IMR-90 (cell line): ENCODE measurements at regions not wholly inside any gene's neighbourhood (a gene's known extent, or its start where the extent isn't known, plus 50 kb on each side); places are given as distances from the start of the nearest gene placed in this dataset.

Source experiments
- ATAC-seq: fragments of 200-7000 bp; cut with Tn5 transposase; 2 replicates; pipeline ENCODE4 v1.9.1; 2020; ENCODE audit warnings: low read depth, mild to moderate bottlenecking, moderate library complexity
- BruUV-seq: library from RNA; stranded (reverse); fragments of 400-500 nt; replicated peaks from 2 replicates; lab custom pipeline; 2021; lab: Mats Ljungman, UMichigan
- CTCF ChIA-PET: fragments of 300-600 bp; formaldehyde crosslinking; extraction: SDS; loops from one replicate; lab custom pipeline; 2021; ENCODE audit warnings: antibody characterized with exemption; lab: Yijun Ruan, JAX
- POLR2A ChIA-PET: fragments of 300-600 bp; sonication (Branson Sonifier 250); formaldehyde crosslinking; loops from one replicate; lab custom pipeline; 2022; ENCODE audit warnings: antibody characterized with exemption; ENCODE audit not compliant: unreplicated experiment; lab: Charles Lee
- DNase-seq: peaks from one replicate; pipeline ENCODE4 v3.0.0; 2013
- H2AFZ ChIP-seq: replicated peaks from 2 replicates; pipeline ENCODE3; 2013; ENCODE audit warnings: low read length, mild to moderate bottlenecking; ENCODE audit not compliant: poor library complexity
- H2AK5ac ChIP-seq: 2 replicates; pipeline ENCODE4 v1.6.1; 2013; ENCODE audit warnings: low read depth, low read length, inconsistent platforms
- H2AK9ac ChIP-seq: replicated peaks from 2 replicates; pipeline ENCODE3; 2013; ENCODE audit warnings: mild to moderate bottlenecking, low read depth, low read length, moderate library complexity; ENCODE audit not compliant: poor library complexity
- H2BK120ac ChIP-seq: 2 replicates; pipeline ENCODE4 v1.6.1; 2013; ENCODE audit warnings: low read depth, low read length, inconsistent platforms
- H2BK15ac ChIP-seq: 3 replicates; pipeline ENCODE4 v1.6.1; 2013; ENCODE audit warnings: low read depth, low read length, inconsistent platforms
- H2BK20ac ChIP-seq: 2 replicates; pipeline ENCODE4 v1.6.1; 2013; ENCODE audit warnings: low read depth, mild to moderate bottlenecking, inconsistent platforms, low read length, moderate library complexity
- H2BK5ac ChIP-seq: 2 replicates; pipeline ENCODE4 v1.6.1; 2013; ENCODE audit warnings: mild to moderate bottlenecking, low read depth, low read length, inconsistent platforms; ENCODE audit not compliant: poor library complexity, severe bottlenecking
- H3K14ac ChIP-seq: replicated peaks from 2 replicates; pipeline ENCODE4 v1.6.1; 2013; ENCODE audit warnings: low read depth, low read length, inconsistent platforms
- H3K18ac ChIP-seq: 2 replicates; pipeline ENCODE4 v1.6.1; 2013; ENCODE audit warnings: low read depth, low read length, control low read depth
- H3K23ac ChIP-seq: 2 replicates; pipeline ENCODE4 v1.6.1; 2013; ENCODE audit warnings: low read depth, low read length, inconsistent platforms
- H3K27ac ChIP-seq: 2 replicates; pipeline ENCODE4 v1.5.1; 2013; ENCODE audit warnings: mild to moderate bottlenecking, control low read depth, low read length; ENCODE audit not compliant: insufficient read depth
- H3K27me3 ChIP-seq: 2 replicates; pipeline ENCODE4 v1.6.1; 2013; ENCODE audit warnings: low read length; ENCODE audit not compliant: control insufficient read depth, insufficient read depth
- H3K36me3 ChIP-seq: 2 replicates; pipeline ENCODE4 v1.6.1; 2013; ENCODE audit warnings: low read length, mixed read lengths; ENCODE audit not compliant: control insufficient read depth, insufficient read depth
- H3K4ac ChIP-seq: 2 replicates; pipeline ENCODE4 v1.6.1; 2013; ENCODE audit warnings: low read depth, low read length, inconsistent platforms
- H3K4me1 ChIP-seq: 2 replicates; pipeline ENCODE4 v1.6.1; 2013; ENCODE audit warnings: low read length, mixed read lengths; ENCODE audit not compliant: control insufficient read depth, insufficient read depth
- H3K4me2 ChIP-seq: 2 replicates; pipeline ENCODE4 v1.6.1; 2013; ENCODE audit warnings: low read depth, mild to moderate bottlenecking, control low read depth, low read length, moderate library complexity
- H3K4me3 ChIP-seq: 2 replicates; pipeline ENCODE4 v1.5.1; 2013; ENCODE audit warnings: low read depth, mild to moderate bottlenecking, control low read depth, low read length, moderate library complexity; ENCODE audit not compliant: insufficient read depth
- H3K56ac ChIP-seq: 2 replicates; pipeline ENCODE4 v1.6.1; 2013; ENCODE audit warnings: low read length, inconsistent platforms; ENCODE audit not compliant: insufficient read depth; ENCODE audit errors: extremely low read depth
- H3K79me1 ChIP-seq, 2 experiments: 2 replicates each; pipeline ENCODE4 v1.6.1; 2013; ENCODE audit warnings: low read length in 2 of 2, inconsistent platforms in 1 of 2, low read depth in 1 of 2
- H3K9ac ChIP-seq: 2 replicates; pipeline ENCODE4 v1.6.1; 2013; ENCODE audit warnings: low read depth, low read length, control low read depth
- H3K9me1 ChIP-seq: 2 replicates; pipeline ENCODE4 v1.6.1; 2013; ENCODE audit warnings: low read length, inconsistent platforms; ENCODE audit not compliant: insufficient read depth
- H3K9me3 ChIP-seq: 2 replicates; pipeline ENCODE4 v1.6.1; 2013; ENCODE audit warnings: low read length; ENCODE audit not compliant: control insufficient read depth, insufficient read depth
- H4K20me1 ChIP-seq: 2 replicates; pipeline ENCODE4 v1.6.1; 2013; ENCODE audit warnings: low read length, inconsistent platforms; ENCODE audit not compliant: insufficient read depth
- H4K5ac ChIP-seq: 2 replicates; pipeline ENCODE4 v1.6.1; 2013; ENCODE audit warnings: mild to moderate bottlenecking, low read depth, low read length, control low read depth
- H4K8ac ChIP-seq, 2 experiments: 2 replicates each; pipeline ENCODE4 v1.6.1; 2013; ENCODE audit warnings: low read depth in 2 of 2, low read length in 2 of 2, control low read depth in 1 of 2, inconsistent platforms in 1 of 2
- H4K91ac ChIP-seq: 2 replicates; pipeline ENCODE4 v1.6.1; 2013; ENCODE audit warnings: low read depth, low read length, inconsistent platforms; ENCODE audit not compliant: insufficient read depth
- MAFK ChIP-seq: IDR thresholded peaks from 2 replicates; pipeline ENCODE4 v1.6.1; 2012; ENCODE audit warnings: low read depth, low read length, improper control_type of control experiment
- RCOR1 ChIP-seq: IDR thresholded peaks from 2 replicates; pipeline ENCODE4 v1.6.1; 2012; ENCODE audit warnings: mild to moderate bottlenecking, low read length, improper control_type of control experiment; ENCODE audit not compliant: insufficient replicate concordance
- dilution Hi-C: fragments of 300-500 bp; cut with HindIII; formaldehyde crosslinking; loops from one replicate; pipeline ENCODE4 v1.14.3; 2018; ENCODE audit warnings: low sequenced_read_pairs; ENCODE audit not compliant: unreplicated experiment
- in situ Hi-C: fragments of 300-500 bp; cut with MboI; formaldehyde crosslinking; loops from 3 replicates; pipeline ENCODE4 v1.14.3; 2019; ENCODE audit warnings: low sequenced_read_pairs, inconsistent platforms, mixed read lengths
- intact Hi-C: fragments of 100-400 bp; cut with micrococcal nuclease; formaldehyde crosslinking; loops from 2 replicates; pipeline ENCODE4 v1.10.0; 2022

DNA sequence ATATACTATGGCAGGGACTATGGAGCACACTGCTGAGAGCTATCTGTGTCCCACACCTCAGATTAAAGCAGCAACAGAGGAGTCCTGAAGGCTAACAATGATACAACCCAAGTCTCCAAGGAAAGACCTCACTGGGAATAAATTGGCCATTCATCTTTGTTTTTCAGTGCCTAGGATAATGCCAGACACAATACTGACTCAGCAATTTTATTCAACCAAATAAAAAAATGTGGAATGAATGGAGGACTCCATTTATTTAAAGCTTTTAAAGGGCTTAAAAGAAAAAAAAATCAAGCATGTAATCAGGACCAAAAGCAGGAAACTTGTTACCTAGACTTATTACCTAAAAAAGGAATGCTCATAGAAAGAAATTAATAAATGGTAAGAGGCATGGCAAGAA, 960.5 kb downstream of the PCDH17 start:
- H2AFZ ChIP-seq = no peak overlapping the region
- H4K5ac ChIP-seq = no peak overlapping the region
- H2BK15ac ChIP-seq = no peak overlapping the region
- no peaks in the 10 kb centered on the region for H3K27me3 ChIP-seq
- no peak for ATAC-seq
- H3K9ac ChIP-seq = no peak overlapping the region
- H2BK20ac ChIP-seq = no peak overlapping the region
- no peak overlapping the region for H3K4ac ChIP-seq
- ChIA-PET CTCF (no interaction called here), POLR2A (no interaction called here)
- intact Hi-C loops = no loop called here
- no peaks in the 10 kb centered on the region for H3K79me1 ChIP-seq
- H2BK5ac ChIP-seq = no peak overlapping the region
- H3K36me3 ChIP-seq = no peaks in the 10 kb centered on the region
- H3K56ac ChIP-seq = no peak overlapping the region
- H3K27ac ChIP-seq = no peak overlapping the region
- no peak overlapping the region for H2AK9ac ChIP-seq
- no peak overlapping the region for H4K8ac ChIP-seq
- H3K4me1 ChIP-seq = no peaks in the 10 kb centered on the region
- in situ Hi-C loops = no loop called here
- H4K20me1 ChIP-seq = no peaks in the 10 kb centered on the region
- H3K18ac ChIP-seq = no peak overlapping the region
- TF ChIP-seq MAFK (peak; percentile 93), RCOR1 (no peak)
- no peak overlapping the region for H3K23ac ChIP-seq
- H3K9me1 ChIP-seq = no peaks in the 10 kb centered on the region
- dilution Hi-C loops = no loop called here
- no peaks in the 10 kb centered on the region for H3K9me3 ChIP-seq
- H3K14ac ChIP-seq = no peak overlapping the region
- H3K4me3 ChIP-seq = no peak overlapping the region
- H4K91ac ChIP-seq = no peak overlapping the region
- H2BK120ac ChIP-seq = no peak overlapping the region
- no TSS peak for BruUV-seq
- H2AK5ac ChIP-seq = no peak overlapping the region
- DNase-seq = no peak
- no peak overlapping the region for H3K4me2 ChIP-seq
